Hepatocyte (in vitro differentiated cells): ENCODE measurements at regions not wholly inside any gene's neighbourhood (a gene's known extent, or its start where the extent isn't known, plus 50 kb on each side); places are given as distances from the start of the nearest gene placed in this dataset.

Experiments used
- DNase-seq: peaks from one replicate; pipeline ENCODE4 v3.0.0-alpha.2; 2016; ENCODE audit warnings: low spot score
- H2AFZ ChIP-seq: fragments of 200-600 bp; sonication (generic); 2 replicates; pipeline ENCODE4 v1.6.0; 2016; ENCODE audit warnings: antibody characterized with exemption, mild to moderate bottlenecking
- H3K27ac ChIP-seq: fragments of 200-600 bp; sonication (generic); 2 replicates; pipeline ENCODE4 v1.5.1; 2016; ENCODE audit warnings: mild to moderate bottlenecking
- H3K27me3 ChIP-seq: fragments of 200-600 bp; sonication (generic); 2 replicates; pipeline ENCODE4 v1.6.1; 2016
- H3K36me3 ChIP-seq: fragments of 200-600 bp; sonication (generic); replicated peaks from 2 replicates; pipeline ENCODE4 v1.5.1; 2016; ENCODE audit warnings: low read depth; ENCODE audit not compliant: insufficient read depth
- H3K4me1 ChIP-seq: fragments of 200-600 bp; sonication (generic); 2 replicates; pipeline ENCODE4 v1.5.1; 2016; ENCODE audit warnings: mild to moderate bottlenecking, moderate library complexity; ENCODE audit not compliant: insufficient read depth
- H3K4me2 ChIP-seq: fragments of 200-600 bp; sonication (generic); 2 replicates; pipeline ENCODE4 v1.6.0; 2016
- H3K4me3 ChIP-seq: fragments of 200-600 bp; sonication (generic); 2 replicates; pipeline ENCODE4 v1.5.1; 2016; ENCODE audit warnings: mild to moderate bottlenecking
- H3K79me2 ChIP-seq: fragments of 200-600 bp; sonication (generic); 2 replicates; pipeline ENCODE4 v1.6.0; 2017; ENCODE audit warnings: mild to moderate bottlenecking
- H3K9me2 ChIP-seq: fragments of 200-600 bp; sonication (generic); replicated peaks from 2 replicates; pipeline ENCODE4 v1.6.0; 2017; ENCODE audit warnings: mild to moderate bottlenecking; ENCODE audit not compliant: insufficient read depth
- H3K9me3 ChIP-seq: fragments of 200-600 bp; sonication (generic); 2 replicates; pipeline ENCODE4 v1.5.1; 2016; ENCODE audit warnings: low read depth, mild to moderate bottlenecking
- H4K20me1 ChIP-seq: fragments of 200-600 bp; sonication (generic); 2 replicates; pipeline ENCODE4 v1.6.0; 2016; ENCODE audit warnings: mild to moderate bottlenecking; ENCODE audit not compliant: insufficient read depth, poor library complexity, severe bottlenecking
- CTCF ChIP-seq: fragments of 200-600 bp; sonication (generic); IDR thresholded peaks from 2 replicates; pipeline ENCODE4 v1.5.1; 2016; ENCODE audit warnings: antibody characterized with exemption, mild to moderate bottlenecking; ENCODE audit not compliant: poor library complexity
- EZH2 ChIP-seq: fragments of 200-600 bp; sonication (generic); IDR thresholded peaks from 2 replicates; pipeline ENCODE4 v1.6.1; 2016; ENCODE audit warnings: antibody characterized with exemption, mild to moderate bottlenecking, borderline replicate concordance
- EZH2phosphoT487 ChIP-seq: fragments of 200-600 bp; sonication (generic); IDR thresholded peaks from one replicate; pipeline ENCODE4 v1.6.1; 2018; ENCODE audit warnings: antibody characterized with exemption, mild to moderate bottlenecking, low read depth, moderate library complexity; ENCODE audit not compliant: unreplicated experiment, severe bottlenecking
- WGBS: methylation state at CpG from one replicate; pipeline ENCODE4 v1.1.6; 2016; ENCODE audit warnings: low lambda C conversion rate; ENCODE audit errors: missing lambda C conversion rate; 5-methylcytosine and 5-hydroxymethylcytosine counted together

- Histone ChIP-seq H3K9me3 (no peaks in the 10 kb centered on the region), H3K36me3 (no peaks in the 10 kb centered on the region), H3K27ac (no peak overlapping the region), H3K79me2 (no peaks in the 10 kb centered on the region), H3K4me2 (no peak overlapping the region), H4K20me1 (no peaks in the 10 kb centered on the region), H2AFZ (no peak overlapping the region), H3K9me2 (no peaks in the 10 kb centered on the region), H3K4me3 (no peak overlapping the region), H3K27me3 (no peaks in the 10 kb centered on the region), H3K4me1 (peaks cover 3% of the 10 kb centered on the region)
- 94% methylated on average over 4 of the region's 4 CpGs for WGBS
- no peak for DNase-seq
- TF ChIP-seq EZH2 (no peak), CTCF (no peak), EZH2phosphoT487 (no peak)
Observed at GRCh38 chr3:22899441-22899840, 303.7 kb upstream of the UBE2E2 start.

GRCh38 chr3:22900296-22900695 lies 302.8 kb upstream of the UBE2E2 start:
- peak; percentile 9 for DNase-seq
- Histone ChIP-seq H3K4me1 (peaks cover 3% of the 10 kb centered on the region), H3K4me2 (no peak overlapping the region), H3K27me3 (no peaks in the 10 kb centered on the region), H3K27ac (no peak overlapping the region), H3K4me3 (no peak overlapping the region), H3K36me3 (no peaks in the 10 kb centered on the region), H2AFZ (no peak overlapping the region), H4K20me1 (no peaks in the 10 kb centered on the region), H3K9me2 (no peaks in the 10 kb centered on the region), H3K79me2 (no peaks in the 10 kb centered on the region), H3K9me3 (no peaks in the 10 kb centered on the region)
- 77% methylated on average over 2 of the region's 2 CpGs for WGBS
- TF ChIP-seq EZH2phosphoT487 = no peak
- TF ChIP-seq CTCF = no peak
- TF ChIP-seq EZH2 = no peak

DNA sequence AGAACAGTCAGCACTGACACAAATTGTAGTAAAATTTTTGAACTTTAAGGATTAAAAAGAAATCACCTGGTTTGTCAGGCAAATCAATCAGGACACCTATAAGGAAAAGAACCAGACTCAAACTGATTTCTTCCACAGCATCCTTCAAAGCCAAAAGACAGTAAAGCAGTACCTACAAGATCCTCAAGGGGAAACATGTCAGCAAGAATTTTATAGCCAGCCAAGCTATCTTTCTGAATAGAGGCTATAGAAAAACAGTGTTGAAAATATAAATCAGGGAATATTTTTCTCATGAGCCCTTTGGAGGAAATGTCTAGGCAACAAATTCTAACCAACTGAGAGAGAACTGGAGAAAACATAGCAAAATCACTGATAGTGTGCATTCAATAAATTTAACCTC lies 301.4 kb upstream of the UBE2E2 start:
- H3K9me2 ChIP-seq = no peaks in the 10 kb centered on the region
- H3K27me3 ChIP-seq = no peaks in the 10 kb centered on the region
- H4K20me1 ChIP-seq = no peaks in the 10 kb centered on the region
- TF ChIP-seq EZH2phosphoT487 = no peak
- TF ChIP-seq CTCF = no peak
- TF ChIP-seq EZH2 = no peak
- no peaks in the 10 kb centered on the region for H3K9me3 ChIP-seq
- no peak overlapping the region for H3K4me2 ChIP-seq
- no peaks in the 10 kb centered on the region for H3K79me2 ChIP-seq
- no peak for DNase-seq
- no peak overlapping the region for H3K27ac ChIP-seq
- peaks cover 3% of the 10 kb centered on the region for H3K4me1 ChIP-seq
- H3K36me3 ChIP-seq = no peaks in the 10 kb centered on the region
- H3K4me3 ChIP-seq = no peak overlapping the region
- H2AFZ ChIP-seq = no peak overlapping the region

- Histone ChIP-seq H3K9me3 (no peaks in the 10 kb centered on the region), H3K36me3 (no peaks in the 10 kb centered on the region), H3K4me1 (no peaks in the 10 kb centered on the region), H4K20me1 (no peaks in the 10 kb centered on the region), H3K27ac (no peak overlapping the region), H3K79me2 (no peaks in the 10 kb centered on the region), H3K4me2 (no peak overlapping the region), H2AFZ (no peak overlapping the region), H3K27me3 (no peaks in the 10 kb centered on the region), H3K9me2 (no peaks in the 10 kb centered on the region), H3K4me3 (no peak overlapping the region)
- DNase-seq = no peak
- TF ChIP-seq EZH2phosphoT487 = no peak
- WGBS = 93% methylated on average over 1 of the region's 1 CpG
Observed at GRCh38 chr3:22907161-22907780, 295.9 kb upstream of the UBE2E2 start.
